ENCODE measurements at regions not wholly inside any gene's neighbourhood (a gene's known extent, or its start where the extent isn't known, plus 50 kb on each side); places are given as distances from the start of the nearest gene placed in this dataset.

GRCh38 chr9:99421369-99421768 is 199.3 kb downstream of the SEC61B start:
- TF ChIP-seq CTCF (IDR thresholded peaks at IDR 0.05) = no peak
- TF ChIP-seq POLR2A (IDR thresholded peaks at IDR 0.05) = no peak
